GM21526 (cell line): ENCODE measurements at regions not wholly inside any gene's neighbourhood (a gene's known extent, or its start where the extent isn't known, plus 50 kb on each side); places are given as distances from the start of the nearest gene placed in this dataset.

Experiments used
- ATAC-seq: cut with Tn5 transposase; IDR thresholded peaks from one replicate; pipeline ENCODE4 v1.9.1; 2021; ENCODE audit warnings: moderate library complexity; ENCODE audit not compliant: unreplicated experiment, low FRiP score

- ATAC-seq, result no peak
Observed at GRCh38 chr4:14868426-14869395, 133.6 kb upstream of the CPEB2 start.

DNA sequence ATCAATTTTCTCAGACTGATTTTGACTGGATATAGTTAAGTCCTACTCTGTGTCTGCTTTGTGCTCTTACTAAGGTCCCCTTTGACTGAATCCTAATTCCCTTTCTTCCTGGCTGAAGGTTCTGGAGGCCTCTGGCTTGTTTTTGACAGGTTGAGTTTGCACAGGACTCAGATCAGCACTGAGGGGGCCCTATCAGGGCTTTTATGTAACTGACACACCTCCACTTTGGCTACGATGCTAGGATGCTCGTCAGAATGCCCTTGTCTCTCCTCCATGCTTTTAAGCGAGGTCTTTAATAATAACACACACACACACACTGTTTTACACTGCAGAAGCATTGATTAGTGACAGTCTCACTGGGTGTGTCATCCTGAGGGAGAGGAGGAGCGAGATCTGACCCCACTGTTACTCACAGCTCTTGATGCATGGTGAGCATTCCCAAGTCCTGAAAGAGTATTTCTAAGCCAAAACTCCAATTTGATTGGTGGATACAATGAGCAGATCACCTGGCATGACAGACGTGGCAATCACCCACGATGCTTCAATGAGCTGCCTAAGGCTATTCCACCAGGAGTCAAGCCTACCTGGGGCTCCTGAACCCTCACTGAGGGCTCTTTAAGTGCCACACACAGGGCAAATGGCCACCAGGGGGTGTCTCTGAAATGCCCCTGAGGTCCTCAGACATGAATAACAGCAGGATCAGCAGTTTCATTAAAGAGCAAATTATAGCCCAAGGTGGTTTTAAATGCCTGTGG, 130.4 kb upstream of the CPEB2 start:
- ATAC-seq, result no peak

- peak; percentile 45 for ATAC-seq
Observed at GRCh38 chr4:14874990-14875389, 127.3 kb upstream of the CPEB2 start.

GRCh38 chr4:14877246-14878225, 124.7 kb upstream of the CPEB2 start:
- ATAC-seq, result no peak

DNA sequence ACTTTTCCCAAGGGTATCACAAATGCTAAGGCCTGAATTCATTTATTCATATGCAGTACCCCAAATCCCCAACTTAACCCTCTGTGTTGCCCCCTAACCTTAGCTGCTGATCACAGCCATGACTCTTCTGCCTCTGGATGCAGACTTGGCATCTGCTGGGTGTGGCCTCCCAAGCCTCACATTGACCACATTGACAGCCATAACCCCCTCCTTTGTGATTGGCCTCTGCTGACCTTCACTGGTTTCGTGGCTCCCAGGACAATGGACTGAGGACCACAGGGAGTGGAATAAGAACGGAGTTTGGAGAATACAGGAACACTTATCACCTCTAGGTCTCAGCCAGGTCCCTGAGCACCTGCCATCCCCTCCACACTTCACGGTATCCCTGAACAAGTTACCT, 123.6 kb upstream of the CPEB2 start:
- no peak for ATAC-seq

GRCh38 chr4:14879683-14880082, 122.6 kb upstream of the CPEB2 start:
- no peak for ATAC-seq

GRCh38 chr4:14880805-14881204, 121.5 kb upstream of the CPEB2 start:
- ATAC-seq, result no peak

GRCh38 chr4:14883166-14883565, 119.1 kb upstream of the CPEB2 start:
- no peak for ATAC-seq

DNA sequence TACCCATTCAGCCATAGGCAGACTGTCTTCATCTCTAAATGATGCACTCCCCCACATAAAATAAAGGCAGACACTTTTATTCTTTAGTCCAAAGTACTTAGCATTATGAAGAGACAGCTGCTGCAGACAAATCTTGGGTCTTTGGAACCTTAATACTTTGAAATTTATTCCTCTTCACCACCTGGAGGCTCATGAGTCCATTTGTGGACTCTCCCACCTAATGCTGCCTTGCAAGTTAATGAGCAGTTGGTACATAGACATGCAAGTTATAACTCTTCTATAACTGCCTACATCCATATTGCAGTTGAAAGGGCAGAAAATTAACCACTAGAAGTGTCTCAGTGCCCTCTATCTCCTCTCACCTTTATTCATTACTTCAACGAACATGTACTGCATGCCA, 118.6 kb upstream of the CPEB2 start:
- no peak for ATAC-seq

DNA sequence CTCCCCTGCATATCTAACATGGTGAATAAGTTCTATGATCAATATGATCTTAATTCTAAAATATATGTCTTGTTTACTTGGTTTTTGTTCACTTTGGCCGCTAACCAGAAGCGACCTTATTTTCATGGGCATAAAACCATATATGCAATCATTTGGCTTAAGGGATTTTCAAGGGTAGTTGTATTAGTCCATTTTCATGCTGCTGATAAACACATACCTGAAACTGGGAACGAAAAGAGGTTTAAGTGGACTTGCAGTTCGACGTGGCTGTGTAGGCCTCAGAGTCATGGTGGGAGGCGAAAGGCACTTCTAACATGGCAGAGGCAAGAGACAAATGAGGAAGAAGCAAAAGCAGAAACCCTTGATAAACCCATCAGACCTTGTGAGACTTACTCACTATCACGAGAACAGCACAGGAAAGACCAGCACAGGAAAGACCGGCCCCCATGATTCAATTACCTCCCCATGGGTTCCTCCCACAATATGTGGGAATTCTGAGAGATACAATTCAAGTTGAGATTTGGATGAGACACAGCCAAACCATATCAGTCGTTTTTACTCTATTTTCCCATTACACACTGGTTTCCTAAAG, 114.3 kb upstream of the CPEB2 start:
- ATAC-seq, result no peak

- ATAC-seq, result no peak
Observed at GRCh38 chr4:14888790-14889572, 113.3 kb upstream of the CPEB2 start.

- no peak for ATAC-seq
Observed at GRCh38 chr4:14892563-14892962, 109.7 kb upstream of the CPEB2 start.

DNA sequence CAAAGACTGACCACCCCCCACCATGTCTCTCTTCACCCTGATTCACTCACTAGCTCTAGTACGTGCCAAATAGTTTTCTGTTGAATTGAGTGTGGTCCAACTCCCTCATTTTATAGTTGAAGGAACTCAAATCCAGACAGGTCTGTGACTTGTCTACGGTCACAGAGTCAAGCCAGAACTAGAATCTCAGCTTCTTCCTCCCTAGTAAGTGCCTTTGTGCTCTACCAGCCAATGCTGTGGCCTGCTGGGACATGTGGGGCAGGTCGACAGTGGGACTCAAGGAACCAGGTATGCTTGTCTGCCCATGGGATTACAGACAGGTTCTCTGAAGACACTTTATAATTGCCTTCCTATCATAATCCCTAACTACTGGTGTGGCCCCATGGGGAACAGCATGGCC, 108.6 kb upstream of the CPEB2 start:
- ATAC-seq, result no peak

DNA sequence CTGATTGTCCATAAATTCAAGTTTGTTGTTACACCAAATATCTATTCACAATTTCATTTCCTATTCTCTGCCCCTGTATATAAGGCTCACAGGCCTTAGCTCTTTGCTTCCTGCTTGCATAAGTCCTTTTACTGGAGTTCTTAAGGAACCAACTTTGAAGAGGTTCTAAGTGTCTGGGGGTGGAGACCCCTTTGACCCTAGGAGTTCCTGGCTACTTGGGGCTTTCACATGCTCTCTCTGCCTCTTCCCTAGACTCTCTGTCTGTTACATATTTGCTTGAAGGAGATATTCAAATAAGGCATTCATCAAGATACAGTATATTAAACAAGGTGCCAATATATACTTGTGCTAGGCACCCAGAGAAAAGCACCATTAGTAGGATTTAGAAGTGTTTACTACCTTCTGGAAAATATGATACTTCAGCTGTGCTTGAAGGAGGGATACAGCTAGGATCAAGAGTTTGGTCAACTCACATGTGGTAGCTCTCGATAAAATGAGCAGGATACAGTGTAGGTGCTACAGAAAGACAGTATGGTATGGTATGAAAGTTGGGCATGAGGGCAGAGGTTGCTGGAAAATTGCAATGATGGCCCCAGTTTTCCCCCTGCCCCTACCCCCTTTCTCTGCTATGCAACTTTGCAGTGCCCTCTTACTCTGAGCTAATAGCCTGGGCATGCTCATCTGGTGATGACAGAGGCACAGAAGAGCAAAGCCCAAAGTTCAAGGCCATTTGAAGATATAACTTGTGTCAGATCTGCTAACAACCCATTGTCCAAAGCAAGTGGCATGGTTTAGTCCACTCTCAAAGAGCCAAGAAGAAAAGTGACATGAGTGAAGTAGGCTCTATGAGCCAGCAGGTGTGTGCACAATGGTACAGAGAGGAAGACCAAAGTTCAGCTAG, 107.6 kb upstream of the CPEB2 start:
- ATAC-seq, result no peak

GRCh38 chr4:14896656-14897175, 105.6 kb upstream of the CPEB2 start:
- ATAC-seq, result no peak

GRCh38 chr4:14897217-14897616, 105.1 kb upstream of the CPEB2 start:
- no peak for ATAC-seq

DNA sequence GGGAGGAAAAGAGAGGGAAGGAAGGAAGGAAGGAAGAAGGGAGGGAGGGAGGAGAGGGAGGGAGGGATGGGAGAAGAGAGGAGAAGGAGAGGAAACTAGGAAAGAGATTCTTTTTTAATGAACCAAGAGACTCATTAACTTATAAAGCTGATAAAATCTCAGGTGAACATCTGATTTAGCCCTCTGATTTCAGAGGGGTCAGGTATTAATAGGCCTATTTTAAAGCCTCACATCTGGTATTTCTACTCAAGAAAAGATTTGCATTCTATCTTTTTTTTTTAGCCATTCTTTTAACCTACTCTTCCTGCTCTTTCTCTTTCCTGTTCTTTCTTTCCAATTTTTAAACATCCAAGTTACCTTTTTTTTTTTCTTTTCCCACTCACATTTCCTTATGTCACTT, 103.3 kb upstream of the CPEB2 start:
- no peak for ATAC-seq

GRCh38 chr4:14902342-14902741, 99.9 kb upstream of the CPEB2 start:
- ATAC-seq, result no peak
